Erythroblast (primary cell): ENCODE measurements at regions not wholly inside any gene's neighbourhood (a gene's known extent, or its start where the extent isn't known, plus 50 kb on each side); places are given as distances from the start of the nearest gene placed in this dataset.

ENCODE experiments used
- GATA1 ChIP-seq: IDR thresholded peaks from 2 replicates; pipeline ENCODE4 v1.6.1; 2011; ENCODE audit warnings: low read depth, mild to moderate bottlenecking, control low read depth, low read length, moderate library complexity
- POLR2A ChIP-seq: IDR thresholded peaks from 2 replicates; pipeline ENCODE4 v1.6.1; 2011; ENCODE audit warnings: mild to moderate bottlenecking, low read length

- TF ChIP-seq POLR2A (no peak), GATA1 (no peak)
Measured at GRCh38 chr9:99743455-99743854, 78.2 kb upstream of the NR4A3 start.
